Mucosa of descending colon (tissue), 3 donors: ENCODE measurements at regions not wholly inside any gene's neighbourhood (a gene's known extent, or its start where the extent isn't known, plus 50 kb on each side); places are given as distances from the start of the nearest gene placed in this dataset.
"Not testable (repeated sequence)": the region's sequence is repeated elsewhere in the genome, so short reads cannot be mapped to it uniquely, and the experiment has no call there.

Experiments
- ATAC-seq: fragments of 200-7000 bp; cut with Tn5 transposase; one replicate; pipeline ENCODE4 v1.9.1; 2020; ENCODE audit warnings: mild to moderate bottlenecking, moderate library complexity
- DNase-seq, 3 donors: peaks; one replicate each; pipeline ENCODE4 v3.0.0-alpha.2; 2020
- H3K36me3 ChIP-seq: fragments of 200-600 bp; one replicate; pipeline ENCODE4 v1.8.0; 2021; ENCODE audit warnings: low read depth, mild to moderate bottlenecking
- H3K4me1 ChIP-seq: fragments of 200-600 bp; one replicate; pipeline ENCODE4 v1.8.0; 2021; ENCODE audit warnings: low read depth, mild to moderate bottlenecking
- H3K4me3 ChIP-seq: fragments of 200-600 bp; one replicate; pipeline ENCODE4 v1.8.0; 2021; ENCODE audit warnings: mild to moderate bottlenecking
- H3K9me3 ChIP-seq: fragments of 200-600 bp; one replicate; pipeline ENCODE4 v1.8.0; 2021; ENCODE audit warnings: mild to moderate bottlenecking
- intact Hi-C, 2 donors: fragments of 100-400 bp; cut with DNase I in 1 of 2; cut with micrococcal nuclease in 1 of 2; formaldehyde crosslinking; loops; one replicate each; pipeline versions ENCODE4 v1.11.0 to v1.11.1; 2022; cut with DNase I, micrococcal nuclease
- TF ChIP-seq, protein P1 (sequence below): fragments of 200-600 bp; IDR thresholded peaks from one replicate; pipeline ENCODE4 v1.8.0; 2022; ENCODE audit warnings: antibody characterized with exemption, mild to moderate bottlenecking
- donor health status: DM: no; HTN: no; CAD: no; lungs with moderate emphysema.
- donor health status: DM: no; HTN: no; CAD: no.
- donor health status: DM: no; HTN: yes; CAD: no.

DNA sequence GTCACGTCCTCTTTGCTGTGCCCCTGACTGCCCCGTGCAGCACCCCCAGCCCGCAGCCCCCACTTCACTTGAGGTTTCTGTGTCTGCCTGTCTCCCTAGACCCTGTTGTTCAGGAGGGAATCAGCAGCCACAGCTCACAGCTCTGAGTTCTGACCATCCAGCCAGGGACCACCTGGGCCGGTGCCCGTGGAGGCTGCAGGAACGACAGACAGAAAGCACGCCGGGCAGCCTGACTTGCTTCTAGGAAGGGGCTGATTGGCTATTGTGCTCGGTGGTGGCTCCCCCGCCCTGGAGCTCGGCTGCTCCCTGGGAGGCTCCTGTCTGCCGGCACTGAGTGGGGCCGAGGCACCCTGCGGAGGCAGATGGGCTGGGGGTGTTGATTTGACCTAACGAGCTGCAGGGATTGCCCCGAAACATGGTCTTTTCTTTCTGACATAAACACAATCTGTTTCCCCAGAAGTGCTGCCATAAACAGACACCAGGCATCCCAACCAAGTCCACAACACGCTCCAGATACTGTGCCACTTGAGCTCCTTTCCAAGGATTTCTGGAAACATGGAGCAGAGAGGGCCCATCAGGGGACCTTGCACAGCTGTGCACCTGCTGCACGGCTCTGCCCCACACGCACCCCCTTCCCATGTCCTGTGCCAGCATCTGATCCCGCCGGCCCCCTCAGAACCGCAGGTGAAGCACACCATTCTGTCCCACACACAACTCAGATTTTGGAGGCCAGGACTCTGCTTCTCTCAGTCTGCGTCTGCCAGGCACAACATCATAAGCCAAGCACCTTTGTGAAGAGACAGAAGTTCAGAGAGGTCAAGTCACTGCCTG lies 855.9 kb downstream of the TBC1D22A start:
- Histone ChIP-seq H3K9me3 (no peaks in the 10 kb centered on the region), H3K4me1 (no peaks in the 10 kb centered on the region), H3K4me3 (no peak overlapping the region), H3K36me3 (no peaks in the 10 kb centered on the region)
- intact Hi-C loops = no loop called here
- TF ChIP-seq, protein P1, sequence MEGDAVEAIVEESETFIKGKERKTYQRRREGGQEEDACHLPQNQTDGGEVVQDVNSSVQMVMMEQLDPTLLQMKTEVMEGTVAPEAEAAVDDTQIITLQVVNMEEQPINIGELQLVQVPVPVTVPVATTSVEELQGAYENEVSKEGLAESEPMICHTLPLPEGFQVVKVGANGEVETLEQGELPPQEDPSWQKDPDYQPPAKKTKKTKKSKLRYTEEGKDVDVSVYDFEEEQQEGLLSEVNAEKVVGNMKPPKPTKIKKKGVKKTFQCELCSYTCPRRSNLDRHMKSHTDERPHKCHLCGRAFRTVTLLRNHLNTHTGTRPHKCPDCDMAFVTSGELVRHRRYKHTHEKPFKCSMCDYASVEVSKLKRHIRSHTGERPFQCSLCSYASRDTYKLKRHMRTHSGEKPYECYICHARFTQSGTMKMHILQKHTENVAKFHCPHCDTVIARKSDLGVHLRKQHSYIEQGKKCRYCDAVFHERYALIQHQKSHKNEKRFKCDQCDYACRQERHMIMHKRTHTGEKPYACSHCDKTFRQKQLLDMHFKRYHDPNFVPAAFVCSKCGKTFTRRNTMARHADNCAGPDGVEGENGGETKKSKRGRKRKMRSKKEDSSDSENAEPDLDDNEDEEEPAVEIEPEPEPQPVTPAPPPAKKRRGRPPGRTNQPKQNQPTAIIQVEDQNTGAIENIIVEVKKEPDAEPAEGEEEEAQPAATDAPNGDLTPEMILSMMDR = no peak
- no peak for ATAC-seq
- no peak for DNase-seq

DNA sequence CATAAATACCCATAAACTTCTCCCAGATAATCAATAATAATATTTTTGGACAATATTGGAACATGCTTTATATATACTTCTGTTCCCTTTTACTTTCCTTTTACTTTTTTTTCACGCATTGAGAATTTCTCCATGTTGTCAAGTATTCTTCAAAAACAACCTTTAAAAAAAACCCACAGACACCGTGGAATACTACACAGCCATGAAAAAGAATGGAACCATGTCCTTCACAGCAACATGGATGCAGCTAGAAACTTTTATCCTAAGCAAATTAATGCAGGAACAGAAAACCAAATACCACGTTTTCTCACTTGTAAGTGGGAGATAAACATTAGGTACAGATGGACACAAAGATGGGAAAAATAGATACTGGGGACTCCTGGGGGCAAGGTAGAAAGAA lies 854.7 kb downstream of the TBC1D22A start:
- ATAC-seq (no peak), DNase-seq (no peak)
- no peaks in the 10 kb centered on the region for H3K36me3 ChIP-seq
- H3K4me1 ChIP-seq = no peaks in the 10 kb centered on the region
- TF ChIP-seq, protein P1 = no peak
- intact Hi-C loops = no loop called here
- no peaks in the 10 kb centered on the region for H3K9me3 ChIP-seq
- H3K4me3 ChIP-seq = no peak overlapping the region

DNA sequence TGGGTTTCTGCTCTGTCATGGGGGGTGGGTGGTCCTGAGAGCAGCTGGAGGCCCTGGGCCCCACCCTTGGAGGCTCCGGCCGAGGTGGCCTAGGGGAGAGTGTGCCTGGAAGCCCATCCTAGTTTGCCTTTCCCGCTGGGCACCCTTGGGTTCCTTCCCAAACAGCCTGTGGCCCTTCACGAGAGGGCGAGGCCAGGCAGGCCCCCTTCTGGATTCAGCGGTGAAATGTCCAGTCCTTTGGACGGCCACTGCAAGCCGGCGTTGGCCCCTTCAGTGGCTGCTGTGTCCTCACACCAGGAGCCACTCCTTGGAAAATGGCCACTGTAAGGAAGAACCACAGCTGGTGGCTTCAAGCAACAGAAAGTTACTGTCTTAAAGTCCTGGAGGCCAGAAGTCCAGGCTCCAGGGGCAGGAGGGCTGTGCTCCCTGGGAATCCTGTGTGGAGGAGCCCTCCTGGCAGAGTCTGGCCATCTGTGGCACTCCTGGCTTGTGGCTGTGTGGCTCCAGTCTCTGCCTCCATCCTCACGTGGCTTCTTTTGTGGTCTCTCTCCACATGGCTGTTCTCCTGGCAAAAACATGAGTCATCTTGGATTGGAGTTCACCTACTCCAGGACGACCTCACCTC lies 854.1 kb downstream of the TBC1D22A start:
- no peaks in the 10 kb centered on the region for H3K4me1 ChIP-seq
- ATAC-seq = no peak
- DNase-seq = no peak
- H3K36me3 ChIP-seq = no peaks in the 10 kb centered on the region
- TF ChIP-seq, protein P1 = no peak
- intact Hi-C loops = no loop called here
- H3K4me3 ChIP-seq = no peak overlapping the region
- H3K9me3 ChIP-seq = no peaks in the 10 kb centered on the region

DNA sequence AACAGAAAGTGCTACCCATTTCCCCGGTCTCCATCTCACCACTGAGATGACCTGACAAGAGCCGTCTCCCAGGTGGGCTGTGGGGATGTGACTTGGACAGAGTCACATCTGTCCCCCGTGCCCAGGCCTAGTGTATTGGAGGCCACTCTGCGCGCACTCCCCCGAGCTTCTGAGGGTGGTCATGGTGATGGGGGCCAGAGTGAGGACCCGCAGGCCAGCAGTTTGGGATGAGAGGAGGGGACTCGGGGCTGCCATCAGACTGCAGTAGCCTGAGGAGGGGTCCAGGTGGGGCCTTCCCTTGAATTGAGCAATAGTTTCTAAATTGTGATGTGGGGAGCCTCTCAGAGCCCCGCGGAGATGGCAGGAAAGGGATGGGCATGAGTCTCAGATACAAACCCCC lies 852.6 kb downstream of the TBC1D22A start:
- H3K36me3 ChIP-seq = no peaks in the 10 kb centered on the region
- H3K4me3 ChIP-seq = no peak overlapping the region
- intact Hi-C loops = no loop called here
- DNase-seq (no peak), ATAC-seq (no peak)
- TF ChIP-seq, protein P1 = no peak
- H3K4me1 ChIP-seq = no peaks in the 10 kb centered on the region
- no peaks in the 10 kb centered on the region for H3K9me3 ChIP-seq

DNA sequence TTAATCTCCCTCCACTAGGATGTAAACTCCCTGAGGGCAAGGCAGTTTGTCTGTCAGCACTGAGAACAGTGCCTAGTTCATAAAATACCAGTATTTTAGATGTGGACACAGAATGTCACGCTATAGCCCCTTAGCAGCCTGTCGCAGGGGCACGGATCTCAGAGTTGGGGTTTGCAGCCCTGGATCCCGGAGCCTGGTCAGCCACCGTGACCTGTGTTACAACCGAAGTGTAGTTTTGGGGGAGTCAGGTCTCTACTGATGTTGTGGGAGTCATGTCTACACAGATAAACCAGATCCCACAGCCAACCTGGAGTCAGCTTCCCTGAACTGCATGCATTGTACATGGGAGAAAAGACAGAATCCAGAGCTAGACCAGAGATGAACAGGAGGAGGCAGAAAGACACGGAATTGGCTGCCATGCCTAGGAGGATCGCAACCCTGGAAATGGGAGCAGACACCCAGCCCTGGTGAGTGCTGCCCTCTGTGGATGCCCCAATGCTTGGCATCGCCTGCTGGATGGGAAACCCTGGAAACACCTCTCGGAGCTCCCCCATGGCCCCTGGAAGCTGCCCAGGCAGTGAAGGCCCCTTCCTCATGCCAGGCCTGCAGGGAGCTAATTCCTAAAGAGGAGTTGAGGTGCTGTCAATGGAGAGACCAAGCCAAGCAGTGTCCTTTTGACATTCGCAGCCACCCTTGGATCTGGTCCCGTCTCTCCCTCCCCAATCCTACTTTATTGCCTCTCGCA lies 851.3 kb downstream of the TBC1D22A start:
- Histone ChIP-seq H3K36me3 (no peaks in the 10 kb centered on the region), H3K4me3 (no peak overlapping the region), H3K4me1 (no peaks in the 10 kb centered on the region), H3K9me3 (no peaks in the 10 kb centered on the region)
- intact Hi-C loops = no loop called here
- TF ChIP-seq, protein P1 = no peak
- ATAC-seq = no peak
- no peak for DNase-seq

DNA sequence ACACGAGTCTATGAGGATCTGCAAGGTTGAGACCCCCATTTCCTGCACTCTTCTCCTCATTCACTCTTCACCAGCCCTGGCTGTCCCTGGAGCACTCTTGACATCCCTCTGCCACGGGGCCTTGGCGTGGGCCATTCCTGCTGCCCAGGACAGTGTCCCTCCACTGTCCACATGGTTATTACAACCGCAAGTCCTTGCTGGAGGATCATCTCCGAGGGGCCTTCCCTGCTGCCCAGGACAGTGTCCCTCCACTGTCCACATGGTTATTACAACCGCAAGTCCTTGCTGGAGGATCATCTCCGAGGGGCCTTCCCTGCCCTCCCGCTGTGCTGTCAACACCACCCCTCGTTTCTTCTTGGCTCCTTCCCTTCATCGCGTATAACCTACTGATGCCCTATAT lies 850.7 kb downstream of the TBC1D22A start:
- DNase-seq, H3K4me1 ChIP-seq, H3K36me3 ChIP-seq, H3K4me3 ChIP-seq, intact Hi-C loops, ATAC-seq, H3K9me3 ChIP-seq: not testable (repeated sequence)
